GM23248 (cell line): ENCODE measurements at regions not wholly inside any gene's neighbourhood (a gene's known extent, or its start where the extent isn't known, plus 50 kb on each side); places are given as distances from the start of the nearest gene placed in this dataset.

Experiments used
- DNase-seq: peaks from one replicate; pipeline ENCODE4 v3.0.0-alpha.2; 2015
- H2AFZ ChIP-seq: fragments of 200-600 bp; sonication (generic); 2 replicates; pipeline ENCODE4 v1.6.1; 2016; ENCODE audit warnings: antibody characterized with exemption
- H3F3A ChIP-seq: fragments of 200-600 bp; sonication (generic); 2 replicates; pipeline ENCODE4 v1.6.1; 2016; ENCODE audit warnings: mild to moderate bottlenecking, antibody characterized with exemption, mixed run types; ENCODE audit not compliant: insufficient read depth
- H3K27ac ChIP-seq: fragments of 200-600 bp; sonication (generic); 2 replicates; pipeline ENCODE4 v1.5.1; 2016; ENCODE audit warnings: mild to moderate bottlenecking
- H3K27me3 ChIP-seq: fragments of 200-600 bp; sonication (generic); replicated peaks from 2 replicates; pipeline ENCODE4 v1.6.1; 2016; ENCODE audit warnings: mild to moderate bottlenecking; ENCODE audit not compliant: insufficient read depth
- H3K36me3 ChIP-seq: fragments of 200-600 bp; sonication (generic); 2 replicates; pipeline ENCODE4 v1.6.1; 2016; ENCODE audit warnings: low read depth, mild to moderate bottlenecking
- H3K4me1 ChIP-seq: fragments of 200-600 bp; sonication (generic); 2 replicates; pipeline ENCODE4 v1.6.1; 2016; ENCODE audit warnings: mild to moderate bottlenecking; ENCODE audit not compliant: insufficient read depth
- H3K4me2 ChIP-seq: fragments of 200-600 bp; sonication (generic); one replicate; pipeline ENCODE4 v1.6.1; 2016; ENCODE audit warnings: mild to moderate bottlenecking; ENCODE audit not compliant: unreplicated experiment
- H3K4me3 ChIP-seq: fragments of 200-600 bp; sonication (generic); 2 replicates; pipeline ENCODE4 v1.5.1; 2016; ENCODE audit warnings: mild to moderate bottlenecking
- H3K79me2 ChIP-seq: fragments of 200-600 bp; sonication (generic); 2 replicates; pipeline ENCODE4 v1.6.1; 2016; ENCODE audit warnings: mild to moderate bottlenecking; ENCODE audit not compliant: insufficient read depth
- H3K9ac ChIP-seq: fragments of 200-600 bp; sonication (generic); 2 replicates; pipeline ENCODE4 v1.6.1; 2016; ENCODE audit warnings: mild to moderate bottlenecking
- H3K9me2 ChIP-seq: fragments of 200-600 bp; sonication (generic); 2 replicates; pipeline ENCODE4 v1.6.1; 2016; ENCODE audit warnings: mixed run types, mild to moderate bottlenecking, moderate library complexity; ENCODE audit not compliant: insufficient read depth
- H3K9me3 ChIP-seq: fragments of 200-600 bp; sonication (generic); one replicate; pipeline ENCODE4 v1.6.1; 2017; ENCODE audit warnings: low read depth
- H4K20me1 ChIP-seq: fragments of 200-600 bp; sonication (generic); 2 replicates; pipeline ENCODE4 v1.6.0; 2016; ENCODE audit not compliant: insufficient read depth
- EZH2 ChIP-seq: fragments of 200-600 bp; sonication (generic); IDR thresholded peaks from 2 replicates; pipeline ENCODE4 v1.6.1; 2018; ENCODE audit warnings: antibody characterized with exemption, mild to moderate bottlenecking; ENCODE audit not compliant: insufficient read depth, poor library complexity, severe bottlenecking
- EZH2phosphoT487 ChIP-seq: fragments of 200-600 bp; sonication (generic); IDR thresholded peaks from 2 replicates; pipeline ENCODE4 v1.6.1; 2018; ENCODE audit warnings: antibody characterized with exemption, moderate library complexity, mild to moderate bottlenecking, low read depth; ENCODE audit not compliant: insufficient read depth
- WGBS, 2 experiments: methylation state at CpG; one replicate each; pipeline ENCODE4 v1.1.6; 2015 to 2017; ENCODE audit warnings: low lambda C conversion rate in 2 of 2, low coverage in 1 of 2; ENCODE audit errors: missing lambda C conversion rate in 2 of 2; 5-methylcytosine and 5-hydroxymethylcytosine counted together
- in situ Hi-C: fragments of 300-500 bp; cut with MboI; formaldehyde crosslinking; loops from 2 replicates; pipeline ENCODE4 v1.15.0; 2020

DNA sequence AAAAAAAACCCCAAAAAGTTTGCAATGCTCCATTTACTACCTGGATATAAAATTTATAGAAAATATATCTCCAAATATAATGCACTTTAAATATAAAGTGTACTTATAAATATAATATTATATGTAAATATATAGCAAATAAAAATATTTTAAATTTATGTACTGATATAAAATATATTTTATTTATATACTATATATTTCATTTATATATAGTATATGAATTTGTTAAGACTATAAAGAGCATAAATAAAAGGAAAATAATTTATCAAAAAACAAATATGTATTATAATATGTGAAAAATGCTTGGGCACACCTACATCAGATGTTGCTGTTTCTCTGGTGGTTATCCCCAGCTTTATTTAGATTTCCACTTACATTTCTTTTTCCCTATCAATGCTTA, 71.0 kb upstream of the ZBTB18 start:
- Histone ChIP-seq H3K9ac (no peak overlapping the region), H3K9me3 (no peaks in the 10 kb centered on the region), H3K9me2 (no peaks in the 10 kb centered on the region), H3K36me3 (no peaks in the 10 kb centered on the region), H3K79me2 (no peaks in the 10 kb centered on the region), H3K27me3 (peaks cover 28% of the 10 kb centered on the region), H3K4me2 (no peak overlapping the region), H3K4me1 (no peaks in the 10 kb centered on the region), H3F3A (no peaks in the 10 kb centered on the region), H3K27ac (no peak overlapping the region), H2AFZ (no peak overlapping the region), H4K20me1 (no peaks in the 10 kb centered on the region), H3K4me3 (no peak overlapping the region)
- DNase-seq = no peak
- in situ Hi-C loops = no loop called here
- no peak for TF ChIP-seq EZH2
- no peak for TF ChIP-seq EZH2phosphoT487

DNA sequence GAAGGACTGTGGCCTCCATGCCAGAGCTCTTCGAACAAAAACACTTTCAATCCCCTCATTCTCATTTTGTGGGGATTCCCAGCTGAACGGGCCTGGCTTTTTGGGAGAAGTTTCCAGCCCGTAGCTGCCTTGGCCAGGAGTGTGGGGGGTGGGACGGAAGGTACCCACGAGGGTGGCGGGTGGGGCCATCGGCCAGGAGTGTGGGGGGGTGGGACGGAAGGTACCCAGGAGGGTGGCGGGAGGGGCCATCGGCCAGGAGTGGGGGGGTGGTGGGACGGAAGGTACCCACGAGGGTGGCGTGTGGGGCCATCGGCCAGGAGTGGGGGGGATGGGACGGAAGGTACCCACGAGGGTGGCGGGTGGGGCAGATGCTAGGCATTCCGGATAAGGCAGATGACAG, 71.7 kb upstream of the ZBTB18 start:
- no peak overlapping the region for H3K4me3 ChIP-seq
- peaks cover 28% of the 10 kb centered on the region for H3K27me3 ChIP-seq
- no peak for DNase-seq
- no peaks in the 10 kb centered on the region for H3K9me2 ChIP-seq
- no peak overlapping the region for H3K27ac ChIP-seq
- H3K4me1 ChIP-seq = no peaks in the 10 kb centered on the region
- TF ChIP-seq EZH2 (no peak), EZH2phosphoT487 (no peak)
- no peaks in the 10 kb centered on the region for H3F3A ChIP-seq
- H3K4me2 ChIP-seq = no peak overlapping the region
- in situ Hi-C loops = no loop called here
- H4K20me1 ChIP-seq = no peaks in the 10 kb centered on the region
- H3K36me3 ChIP-seq = no peaks in the 10 kb centered on the region
- WGBS, 2 experiments = 85 to 86% methylated on average over 5 to 18 of the region's 18 CpGs
- H3K79me2 ChIP-seq = no peaks in the 10 kb centered on the region
- H2AFZ ChIP-seq = no peak overlapping the region
- H3K9me3 ChIP-seq = no peaks in the 10 kb centered on the region
- H3K9ac ChIP-seq = no peak overlapping the region

DNA sequence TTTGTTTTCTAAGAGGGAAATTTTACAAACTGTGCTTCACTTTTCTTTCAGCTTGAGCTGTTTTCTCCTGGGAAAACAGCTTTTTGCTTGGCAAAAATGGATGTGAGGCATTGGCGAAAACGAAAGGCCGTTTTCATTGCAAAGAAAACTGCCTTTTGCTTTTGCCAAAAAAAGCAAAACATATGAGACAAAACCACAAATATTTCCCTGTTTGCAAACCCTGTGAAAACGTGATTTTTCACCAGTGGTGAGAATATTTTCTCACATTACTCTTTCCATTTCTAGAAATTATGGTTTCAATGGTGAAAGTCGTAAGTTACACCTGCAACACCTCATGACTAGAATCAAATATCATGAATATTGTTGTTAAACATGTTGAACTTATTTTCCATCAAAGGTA, 74.0 kb upstream of the ZBTB18 start:
- no peak overlapping the region for H3K9ac ChIP-seq
- H2AFZ ChIP-seq = no peak overlapping the region
- no peaks in the 10 kb centered on the region for H3K9me3 ChIP-seq
- H3K4me3 ChIP-seq = no peak overlapping the region
- WGBS, 2 experiments = 62 to 68% methylated on average over 5 of the region's 5 CpGs
- H3K27me3 ChIP-seq = peaks cover 16% of the 10 kb centered on the region
- in situ Hi-C loops = no loop called here
- H4K20me1 ChIP-seq = no peaks in the 10 kb centered on the region
- H3K36me3 ChIP-seq = no peaks in the 10 kb centered on the region
- H3K79me2 ChIP-seq = no peaks in the 10 kb centered on the region
- H3K9me2 ChIP-seq = no peaks in the 10 kb centered on the region
- no peaks in the 10 kb centered on the region for H3F3A ChIP-seq
- H3K27ac ChIP-seq = no peak overlapping the region
- H3K4me2 ChIP-seq = no peak overlapping the region
- TF ChIP-seq EZH2 = no peak
- no peak for TF ChIP-seq EZH2phosphoT487
- peak; percentile 7 for DNase-seq
- H3K4me1 ChIP-seq = no peaks in the 10 kb centered on the region

DNA sequence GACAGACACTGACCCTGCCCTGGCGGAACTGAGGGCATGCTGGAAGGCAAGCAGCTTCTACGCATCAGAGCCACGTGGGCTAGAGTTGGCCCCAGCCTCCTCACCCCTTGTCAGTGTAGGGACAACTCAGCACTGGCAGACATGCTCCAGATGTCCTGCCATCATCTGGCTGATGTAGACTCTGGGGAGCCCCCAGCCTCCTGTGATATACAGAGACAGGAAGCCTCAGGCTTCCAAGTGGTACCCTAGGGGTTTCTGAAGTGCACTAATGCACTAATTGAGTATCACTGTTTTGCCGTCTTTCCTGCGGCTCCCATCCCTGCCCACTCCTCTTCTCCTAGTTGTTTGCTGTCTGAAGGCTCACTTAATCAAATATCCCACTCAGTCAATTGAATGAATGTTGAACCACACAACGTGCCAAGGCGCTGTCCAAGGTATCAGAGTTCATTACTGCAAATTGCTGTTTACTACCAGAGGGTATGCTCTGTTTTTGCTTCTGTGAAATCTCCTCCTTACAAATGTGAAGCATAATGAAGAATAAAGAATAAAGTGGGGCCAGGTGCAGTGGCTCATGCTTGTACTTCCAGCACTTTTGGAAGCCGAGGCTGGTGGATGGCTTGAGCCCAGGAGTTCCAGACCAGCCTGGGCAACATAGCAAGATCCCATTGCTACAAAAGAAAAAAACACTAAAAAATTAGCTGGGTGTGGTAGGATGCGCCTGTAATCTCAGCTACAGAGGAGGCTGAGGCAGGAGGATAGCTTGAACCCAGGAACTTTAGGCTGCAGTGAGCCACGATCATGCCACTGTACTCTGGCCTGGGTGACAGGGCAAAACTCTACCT, 76.4 kb upstream of the ZBTB18 start:
- H3F3A ChIP-seq = no peaks in the 10 kb centered on the region
- no peaks in the 10 kb centered on the region for H3K9me3 ChIP-seq
- no peak overlapping the region for H3K27ac ChIP-seq
- DNase-seq = peak; percentile 40
- no peaks in the 10 kb centered on the region for H4K20me1 ChIP-seq
- H3K79me2 ChIP-seq = no peaks in the 10 kb centered on the region
- 43 to 44% methylated on average over 10 of the region's 10 CpGs for WGBS, 2 experiments
- in situ Hi-C loops = no loop called here
- H3K9ac ChIP-seq = no peak overlapping the region
- no peaks in the 10 kb centered on the region for H3K36me3 ChIP-seq
- H3K4me2 ChIP-seq = no peak overlapping the region
- H3K9me2 ChIP-seq = no peaks in the 10 kb centered on the region
- TF ChIP-seq EZH2 (no peak), EZH2phosphoT487 (no peak)
- no peak overlapping the region for H2AFZ ChIP-seq
- 0 out of 2 replicates have a peak, but pooled peaks cover 6% of the 10 kb centered on the region for H3K27me3 ChIP-seq
- H3K4me1 ChIP-seq = no peaks in the 10 kb centered on the region
- H3K4me3 ChIP-seq = no peak overlapping the region
